PC-9 (cell line): ENCODE measurements at regions not wholly inside any gene's neighbourhood (a gene's known extent, or its start where the extent isn't known, plus 50 kb on each side); places are given as distances from the start of the nearest gene placed in this dataset.

Experiments used
- EZH2 ChIP-seq: fragments of 200-600 bp; sonication (generic); IDR thresholded peaks from 2 replicates; pipeline ENCODE4 v1.8.0; 2017; ENCODE audit warnings: antibody characterized with exemption, low read depth
- TF ChIP-seq, protein P1 (sequence below): fragments of 200-600 bp; sonication (generic); conservative IDR thresholded peaks from 2 replicates; pipeline ENCODE4 v1.6.1; 2017; ENCODE audit warnings: mixed run types, antibody characterized with exemption, mild to moderate bottlenecking, moderate library complexity

DNA sequence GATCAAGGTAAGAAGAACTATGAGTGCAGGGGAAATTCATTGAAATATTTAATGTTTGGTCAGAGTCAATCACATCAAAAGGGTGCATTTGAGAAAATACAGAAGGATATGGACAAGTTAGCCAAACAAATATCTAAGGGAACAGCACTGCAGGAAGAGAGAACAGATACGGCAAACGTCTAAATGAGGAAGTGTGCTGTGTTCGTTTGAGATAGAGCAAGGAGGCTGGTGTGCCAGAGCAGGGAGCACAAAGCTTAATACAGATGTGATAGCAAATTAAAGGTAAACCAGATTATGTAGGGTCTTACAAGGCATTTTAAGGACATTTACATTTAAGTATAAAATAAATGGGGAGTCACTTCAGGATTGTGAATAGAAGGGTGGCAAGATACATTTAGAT is 241.3 kb upstream of the ZNF804A start:
- TF ChIP-seq, protein P1, sequence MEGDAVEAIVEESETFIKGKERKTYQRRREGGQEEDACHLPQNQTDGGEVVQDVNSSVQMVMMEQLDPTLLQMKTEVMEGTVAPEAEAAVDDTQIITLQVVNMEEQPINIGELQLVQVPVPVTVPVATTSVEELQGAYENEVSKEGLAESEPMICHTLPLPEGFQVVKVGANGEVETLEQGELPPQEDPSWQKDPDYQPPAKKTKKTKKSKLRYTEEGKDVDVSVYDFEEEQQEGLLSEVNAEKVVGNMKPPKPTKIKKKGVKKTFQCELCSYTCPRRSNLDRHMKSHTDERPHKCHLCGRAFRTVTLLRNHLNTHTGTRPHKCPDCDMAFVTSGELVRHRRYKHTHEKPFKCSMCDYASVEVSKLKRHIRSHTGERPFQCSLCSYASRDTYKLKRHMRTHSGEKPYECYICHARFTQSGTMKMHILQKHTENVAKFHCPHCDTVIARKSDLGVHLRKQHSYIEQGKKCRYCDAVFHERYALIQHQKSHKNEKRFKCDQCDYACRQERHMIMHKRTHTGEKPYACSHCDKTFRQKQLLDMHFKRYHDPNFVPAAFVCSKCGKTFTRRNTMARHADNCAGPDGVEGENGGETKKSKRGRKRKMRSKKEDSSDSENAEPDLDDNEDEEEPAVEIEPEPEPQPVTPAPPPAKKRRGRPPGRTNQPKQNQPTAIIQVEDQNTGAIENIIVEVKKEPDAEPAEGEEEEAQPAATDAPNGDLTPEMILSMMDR: no peak
- TF ChIP-seq EZH2: no peak
